Breast epithelium (tissue), 4 donors: ENCODE measurements at regions not wholly inside any gene's neighbourhood (a gene's known extent, or its start where the extent isn't known, plus 50 kb on each side); places are given as distances from the start of the nearest gene placed in this dataset.

ENCODE experiments used
- DNase-seq, 2 donors: peaks; one replicate each; pipeline ENCODE4 v3.0.0-alpha.2; 2019; ENCODE audit warnings: low spot score in 2 of 2
- H3K27ac ChIP-seq, 2 donors: fragments of 200-600 bp; sonication (generic) in 1 of 2; one replicate each; pipeline ENCODE4 v1.5.1; 2016 to 2019; ENCODE audit warnings: mild to moderate bottlenecking in 1 of 2
- H3K27me3 ChIP-seq, 2 donors: fragments of 200-600 bp; sonication (generic) in 1 of 2; one replicate each; pipeline versions ENCODE4 v1.5.1 to v1.6.0; 2017 to 2019; ENCODE audit warnings: control low read depth in 1 of 2, mild to moderate bottlenecking in 1 of 2
- H3K36me3 ChIP-seq: fragments of 200-600 bp; one replicate; pipeline ENCODE4 v1.5.1; 2019
- H3K4me1 ChIP-seq, 2 donors: fragments of 200-600 bp; sonication (generic); one replicate each; pipeline ENCODE4 v1.5.1; 2016 to 2019; ENCODE audit warnings: control low read depth in 1 of 2
- H3K4me3 ChIP-seq, 3 donors: fragments of 200-600 bp; sonication (generic); 1 replicate in 2 of 3; 2 replicates in 1 of 3; pipeline ENCODE4 v1.5.1; 2016 to 2019; ENCODE audit warnings: mild to moderate bottlenecking in 3 of 3, moderate library complexity in 2 of 3
- H3K9me3 ChIP-seq, 2 donors: fragments of 200-600 bp; sonication (generic) in 1 of 2; one replicate each; pipeline ENCODE4 v1.5.1; 2016 to 2019; ENCODE audit warnings: control low read depth in 1 of 2
- CTCF ChIP-seq, 3 donors: fragments of 450-650 bp; IDR thresholded peaks; one replicate each; pipeline ENCODE4 v1.5.1; 2016 to 2017; ENCODE audit warnings: antibody characterized with exemption in 3 of 3, mild to moderate bottlenecking in 3 of 3, moderate library complexity in 3 of 3
- POLR2A ChIP-seq: fragments of 450-650 bp; IDR thresholded peaks from one replicate; pipeline ENCODE4 v1.6.1; 2016; ENCODE audit warnings: antibody characterized with exemption, mild to moderate bottlenecking, moderate library complexity
- POLR2AphosphoS5 ChIP-seq, 3 donors: sonication (generic); formaldehyde crosslinking; IDR thresholded peaks; one replicate each; pipeline ENCODE4 v1.6.1; 2017; ENCODE audit warnings: antibody characterized with exemption in 3 of 3
- intact Hi-C: fragments of 100-400 bp; cut with DNase I; formaldehyde crosslinking; loops from one replicate; pipeline ENCODE4 v1.15.1; 2023; ENCODE audit warnings: low total_unique reads

DNA sequence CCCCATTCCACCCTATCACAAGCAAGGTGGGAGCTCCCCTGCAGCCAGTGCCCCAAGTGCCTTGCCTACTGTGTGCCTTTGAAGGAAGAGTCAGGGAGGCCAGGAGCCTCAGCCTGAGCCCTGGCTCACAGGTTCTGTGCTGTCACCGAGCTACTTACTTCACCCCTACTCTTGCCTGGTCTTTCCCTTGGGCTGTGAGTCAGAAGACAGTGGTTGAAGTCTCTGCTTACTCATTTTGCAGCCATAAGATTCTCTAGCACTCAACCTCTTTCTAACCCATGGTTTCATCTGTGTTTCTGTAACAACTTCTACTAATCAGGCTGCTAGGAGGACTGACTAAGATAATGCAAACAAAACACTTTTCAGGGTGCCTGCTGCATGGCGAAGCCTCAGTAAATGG lies 114.5 kb downstream of the PLCE1 start:
- TF ChIP-seq POLR2A (no peak), POLR2AphosphoS5 (IDR thresholded peaks at IDR 0.05) (no peak), CTCF (IDR thresholded peaks at IDR 0.05) (no peak)
- H3K36me3 ChIP-seq = no peaks in the 10 kb centered on the region
- no peak overlapping the region for H3K27ac ChIP-seq
- DNase-seq = no peak
- H3K27me3 ChIP-seq = no peaks in the 10 kb centered on the region
- H3K4me3 ChIP-seq = no peak overlapping the region
- intact Hi-C loops = no loop called here
- no peaks in the 10 kb centered on the region for H3K9me3 ChIP-seq
- no peaks in the 10 kb centered on the region for H3K4me1 ChIP-seq

- Histone ChIP-seq H3K36me3 (no peaks in the 10 kb centered on the region), H3K9me3 (no peaks in the 10 kb centered on the region), H3K4me3 (no peak overlapping the region), H3K4me1 (no peaks in the 10 kb centered on the region), H3K27me3 (no peaks in the 10 kb centered on the region), H3K27ac (no peak overlapping the region)
- intact Hi-C loops = no loop called here
- DNase-seq = no peak
- no peak for TF ChIP-seq CTCF (IDR thresholded peaks at IDR 0.05)
- no peak for TF ChIP-seq POLR2A
- TF ChIP-seq POLR2AphosphoS5 (IDR thresholded peaks at IDR 0.05) = no peak
Observed at GRCh38 chr10:94111367-94111766, 117.6 kb downstream of the PLCE1 start.

GRCh38 chr10:94112321-94112720 lies 118.6 kb downstream of the PLCE1 start:
- Histone ChIP-seq H3K9me3 (no peaks in the 10 kb centered on the region), H3K27me3 (no peaks in the 10 kb centered on the region), H3K4me1 (no peaks in the 10 kb centered on the region), H3K4me3 (no peak overlapping the region), H3K36me3 (no peaks in the 10 kb centered on the region), H3K27ac (no peak overlapping the region)
- intact Hi-C loops = no loop called here
- TF ChIP-seq POLR2AphosphoS5 (IDR thresholded peaks at IDR 0.05) (no peak), POLR2A (no peak), CTCF (IDR thresholded peaks at IDR 0.05) (no peak)
- no peak for DNase-seq

- H3K9me3 ChIP-seq = no peaks in the 10 kb centered on the region
- TF ChIP-seq CTCF (IDR thresholded peaks at IDR 0.05) = no peak
- no peak for TF ChIP-seq POLR2A
- TF ChIP-seq POLR2AphosphoS5 (IDR thresholded peaks at IDR 0.05) = no peak
- H3K27me3 ChIP-seq = no peaks in the 10 kb centered on the region
- no peak overlapping the region for H3K4me3 ChIP-seq
- no peak overlapping the region for H3K27ac ChIP-seq
- no peaks in the 10 kb centered on the region for H3K4me1 ChIP-seq
- intact Hi-C loops = no loop called here
- no peaks in the 10 kb centered on the region for H3K36me3 ChIP-seq
- DNase-seq = no peak
Observed at GRCh38 chr10:94115725-94116124, 122.0 kb downstream of the PLCE1 start.

GRCh38 chr10:94116848-94117247 lies 123.1 kb downstream of the PLCE1 start:
- Histone ChIP-seq H3K27ac (no peak overlapping the region), H3K4me1 (no peaks in the 10 kb centered on the region), H3K36me3 (no peaks in the 10 kb centered on the region), H3K9me3 (no peaks in the 10 kb centered on the region), H3K27me3 (no peaks in the 10 kb centered on the region), H3K4me3 (no peak overlapping the region)
- TF ChIP-seq POLR2A (no peak), POLR2AphosphoS5 (IDR thresholded peaks at IDR 0.05) (no peak), CTCF (IDR thresholded peaks at IDR 0.05) (no peak)
- intact Hi-C loops = no loop called here
- DNase-seq = no peak
